ENCODE measurements at regions not wholly inside any gene's neighbourhood (a gene's known extent, or its start where the extent isn't known, plus 50 kb on each side); places are given as distances from the start of the nearest gene placed in this dataset.
"Not testable (repeated sequence)": the region's sequence is repeated elsewhere in the genome, so short reads cannot be mapped to it uniquely, and the experiment has no call there.

DNA sequence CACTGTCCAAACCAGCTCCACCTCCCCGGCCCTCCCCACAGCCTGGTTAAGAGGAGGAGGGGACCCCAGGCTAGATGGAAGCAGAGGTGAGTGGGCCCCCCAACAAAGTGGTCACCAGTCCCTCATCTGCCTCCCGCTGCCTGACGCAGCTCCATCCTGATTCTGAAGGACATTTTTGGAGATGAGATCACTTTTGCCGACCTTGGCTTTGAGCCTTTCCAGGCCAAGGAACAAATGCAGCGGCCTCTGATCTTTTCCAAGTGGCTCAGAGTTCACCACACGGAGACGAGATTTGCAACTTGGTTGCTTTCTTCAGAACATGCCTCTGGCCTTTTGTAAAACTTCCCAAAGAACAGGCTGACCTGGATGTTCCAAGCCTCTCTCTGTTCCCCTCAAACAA lies 223.1 kb downstream of the NPHP4 start:
- Histone ChIP-seq H3K9me3 (no peaks in the 10 kb centered on the region), H3K4me1 (replicated peaks) (no peaks in the 10 kb centered on the region), H3K36me3 (no peaks in the 10 kb centered on the region), H3K4me3 (no peak overlapping the region), H3K27me3 (replicated peaks; ENCODE audit: insufficient read depth) (peaks cover 2% of the 10 kb centered on the region), H3K27ac (peak overlapping the region in 1 of 2 donors; percentile 29)
- TF ChIP-seq POLR2A (IDR thresholded peaks at IDR 0.05) (no peak), POLR2AphosphoS5 (IDR thresholded peaks at IDR 0.05) (no peak), CTCF (IDR thresholded peaks at IDR 0.05) (no peak)
- WGBS: 74% methylated on average over 7 of the region's 7 CpGs
- DNase-seq (ENCODE audit: low spot score): no peak
- intact Hi-C loops (cut with DNase I): no loop called here

DNA sequence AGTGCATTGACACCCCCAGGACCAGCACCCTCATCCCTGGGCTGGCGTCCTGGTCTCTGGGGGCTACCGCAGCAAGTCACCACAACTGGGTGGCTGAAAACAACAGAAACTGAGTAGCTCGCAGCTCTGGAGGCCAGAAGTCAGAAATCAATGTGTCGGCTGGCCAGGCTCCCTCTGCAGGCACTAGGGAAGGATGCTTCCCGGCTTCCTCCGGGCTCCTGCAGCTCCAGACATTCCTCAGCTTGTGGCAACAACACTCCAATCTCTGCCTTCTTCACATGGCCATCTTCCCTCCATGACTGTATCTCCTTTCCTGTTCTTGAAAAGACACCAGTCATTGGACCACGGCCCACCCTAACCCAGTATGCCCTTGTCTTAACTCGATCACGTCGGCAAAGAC lies 224.2 kb downstream of the NPHP4 start:
- Histone ChIP-seq H3K36me3 (no peaks in the 10 kb centered on the region), H3K27ac (no peak overlapping the region), H3K27me3 (replicated peaks; ENCODE audit: insufficient read depth) (peaks cover 2% of the 10 kb centered on the region), H3K4me1 (replicated peaks) (no peaks in the 10 kb centered on the region), H3K9me3 (no peaks in the 10 kb centered on the region), H3K4me3 (no peak overlapping the region)
- intact Hi-C loops (cut with DNase I): no loop called here
- TF ChIP-seq POLR2AphosphoS5 (IDR thresholded peaks at IDR 0.05) (no peak), CTCF (IDR thresholded peaks at IDR 0.05) (no peak), POLR2A (IDR thresholded peaks at IDR 0.05) (no peak)
- WGBS: 82% methylated on average over 10 of the region's 10 CpGs
- no peak for DNase-seq (ENCODE audit: low spot score)

GRCh38 chr1:5766996-5767395 lies 225.2 kb downstream of the NPHP4 start:
- H3K36me3 ChIP-seq; H3K4me3 ChIP-seq; intact Hi-C loops (cut with DNase I); H3K27ac ChIP-seq; H3K9me3 ChIP-seq; H3K4me1 ChIP-seq (replicated peaks); H3K27me3 ChIP-seq (replicated peaks; ENCODE audit: insufficient read depth); DNase-seq (ENCODE audit: low spot score): not testable (repeated sequence)
- WGBS: 33% methylated on average over 12 of the region's 12 CpGs

DNA sequence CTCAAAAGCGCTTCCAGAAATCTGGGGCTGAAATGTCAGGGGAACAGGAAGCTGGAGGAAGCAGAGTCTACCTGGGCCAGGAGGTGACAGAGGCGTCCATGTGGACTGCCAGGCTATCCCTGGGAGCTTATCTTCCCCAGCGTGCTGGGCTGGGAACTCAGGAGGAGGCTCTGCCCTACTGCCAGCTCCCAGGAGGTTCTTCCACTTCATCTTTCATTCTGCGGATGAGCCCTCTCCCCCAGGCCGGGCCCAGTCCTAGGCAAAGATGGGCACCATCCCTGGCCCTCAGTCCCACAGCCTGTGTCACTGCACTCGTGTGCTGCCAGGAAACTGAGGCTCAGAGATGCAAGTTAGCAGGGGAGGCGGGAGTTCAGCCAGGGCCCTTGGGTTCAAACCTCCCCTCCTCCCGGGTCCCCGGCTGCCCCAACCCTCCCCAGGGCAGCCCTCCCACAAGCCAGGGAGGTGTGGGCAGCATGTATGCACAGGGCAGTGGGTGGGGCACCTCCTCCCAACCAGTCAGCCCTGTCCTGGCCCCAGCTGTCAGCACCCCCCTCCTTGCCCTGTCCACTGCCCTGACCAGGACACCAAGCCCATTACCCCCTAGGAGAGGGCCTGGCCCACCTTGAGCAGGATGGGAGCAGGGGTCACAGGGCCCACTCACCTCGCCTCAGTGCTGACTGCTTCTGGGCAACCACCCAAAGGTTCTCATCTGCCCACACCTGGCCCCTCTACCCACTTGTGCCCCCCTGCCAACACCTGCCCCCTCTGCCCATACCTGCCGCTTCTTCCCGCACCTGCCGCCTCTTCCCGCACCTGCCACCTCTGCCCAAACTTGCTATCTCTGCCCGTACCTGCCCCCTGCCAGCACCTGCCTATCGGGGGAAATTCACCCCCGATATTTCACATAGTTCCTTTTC lies 226.0 kb downstream of the NPHP4 start:
- Histone ChIP-seq H3K4me1 (replicated peaks) (no peaks in the 10 kb centered on the region), H3K36me3 (no peaks in the 10 kb centered on the region), H3K9me3 (no peaks in the 10 kb centered on the region), H3K27me3 (replicated peaks; ENCODE audit: insufficient read depth) (peaks cover 2% of the 10 kb centered on the region), H3K4me3 (no peak overlapping the region), H3K27ac (no peak overlapping the region)
- DNase-seq (ENCODE audit: low spot score): no peak
- intact Hi-C loops (cut with DNase I): no loop called here
- WGBS: 43% methylated on average over 16 of the region's 17 CpGs
- TF ChIP-seq POLR2A (IDR thresholded peaks at IDR 0.05) (no peak), POLR2AphosphoS5 (IDR thresholded peaks at IDR 0.05) (no peak)

- Histone ChIP-seq H3K9me3 (no peaks in the 10 kb centered on the region), H3K4me3 (no peak overlapping the region), H3K36me3 (no peaks in the 10 kb centered on the region), H3K27me3 (replicated peaks; ENCODE audit: insufficient read depth) (peaks cover 2% of the 10 kb centered on the region), H3K4me1 (replicated peaks) (no peaks in the 10 kb centered on the region), H3K27ac (no peak overlapping the region)
- TF ChIP-seq CTCF (IDR thresholded peaks at IDR 0.05) (no peak), POLR2AphosphoS5 (IDR thresholded peaks at IDR 0.05) (no peak), POLR2A (IDR thresholded peaks at IDR 0.05) (no peak)
- intact Hi-C loops (cut with DNase I): no loop called here
- WGBS: 3% methylated on average over 5 of the region's 5 CpGs
- DNase-seq (ENCODE audit: low spot score): no peak
These were observed 226.7 kb downstream of the NPHP4 start for GRCh38 chr1:5765483-5765882.

- H3K9me3 ChIP-seq: no peaks in the 10 kb centered on the region
- H3K4me1 ChIP-seq (replicated peaks): no peaks in the 10 kb centered on the region
- H3K27ac ChIP-seq: no peak overlapping the region
- no peaks in the 10 kb centered on the region for H3K36me3 ChIP-seq
- TF ChIP-seq POLR2A (IDR thresholded peaks at IDR 0.05): no peak
- TF ChIP-seq CTCF (IDR thresholded peaks at IDR 0.05): no peak
- no peak for TF ChIP-seq POLR2AphosphoS5 (IDR thresholded peaks at IDR 0.05)
- H3K27me3 ChIP-seq (replicated peaks; ENCODE audit: insufficient read depth): peaks cover 2% of the 10 kb centered on the region
- intact Hi-C loops (cut with DNase I): no loop called here
- H3K4me3 ChIP-seq: no peak overlapping the region
- DNase-seq (ENCODE audit: low spot score): no peak
- 80% methylated on average over 9 of the region's 10 CpGs for WGBS
These were observed 227.3 kb downstream of the NPHP4 start for GRCh38 chr1:5764959-5765358.

All from prostate gland (tissue), 2 donors.